Liver (tissue), 3 donors: ENCODE measurements at regions not wholly inside any gene's neighbourhood (a gene's known extent, or its start where the extent isn't known, plus 50 kb on each side); places are given as distances from the start of the nearest gene placed in this dataset.

Source experiments
- CTCF ChIP-seq: fragments of 150-350 bp; IDR thresholded peaks from 2 replicates; pipeline ENCODE4 v1.5.1; 2017; ENCODE audit warnings: improper control_type of control experiment, low read depth, low read length; ENCODE audit not compliant: missing input control
- GABPA ChIP-seq, 2 donors: IDR thresholded peaks in 1 of 2; conservative IDR thresholded peaks in 1 of 2; 2 replicates each; pipeline ENCODE4 v1.6.1; 2016; ENCODE audit warnings: antibody characterized with exemption in 2 of 2, mild to moderate bottlenecking in 1 of 2, moderate library complexity in 1 of 2
- HNF4G ChIP-seq: IDR thresholded peaks from 2 replicates; pipeline ENCODE4 v1.6.1; 2016; ENCODE audit warnings: antibody characterized with exemption
- MAX ChIP-seq: IDR thresholded peaks from 2 replicates; pipeline ENCODE4 v1.6.1; 2016; ENCODE audit warnings: antibody characterized with exemption
- RAD21 ChIP-seq, 2 donors: IDR thresholded peaks; 2 replicates each; pipeline ENCODE4 v1.6.1; 2016; ENCODE audit warnings: antibody characterized with exemption in 2 of 2, mild to moderate bottlenecking in 2 of 2
- REST ChIP-seq: IDR thresholded peaks from 2 replicates; pipeline ENCODE4 v1.6.1; 2016; ENCODE audit warnings: antibody characterized with exemption, mild to moderate bottlenecking
- SP1 ChIP-seq: IDR thresholded peaks from 2 replicates; pipeline ENCODE4 v1.6.1; 2018; ENCODE audit warnings: antibody characterized with exemption, mild to moderate bottlenecking
- TAF1 ChIP-seq: conservative IDR thresholded peaks from 2 replicates; pipeline ENCODE4 v1.6.1; 2016; ENCODE audit warnings: antibody characterized with exemption, mild to moderate bottlenecking
- YY1 ChIP-seq: IDR thresholded peaks from 2 replicates; pipeline ENCODE4 v1.6.1; 2016; ENCODE audit warnings: antibody characterized with exemption, mild to moderate bottlenecking
- donor health status: healthy.
- donor health status: healthy.

- TF ChIP-seq CTCF, result no peak
- TF ChIP-seq GABPA (IDR thresholded peaks at IDR 0.05 in 1 of 2, conservative IDR thresholded peaks at IDR 0.05 in 1 of 2), result no peak
- no peak for TF ChIP-seq RAD21 (IDR thresholded peaks at IDR 0.05)
- TF ChIP-seq MAX, result no peak
- TF ChIP-seq HNF4G, result no peak
- no peak for TF ChIP-seq TAF1
- no peak for TF ChIP-seq YY1
- TF ChIP-seq SP1, result no peak
- no peak for TF ChIP-seq REST
Observed at GRCh38 chr6:15864038-15864707, 201.3 kb upstream of the DTNBP1 start.
